Ascending aorta (tissue), 2 donors: ENCODE measurements at regions not wholly inside any gene's neighbourhood (a gene's known extent, or its start where the extent isn't known, plus 50 kb on each side); places are given as distances from the start of the nearest gene placed in this dataset.

ENCODE experiments used
- DNase-seq, 2 donors: peaks; one replicate each; pipeline ENCODE4 v3.0.0-alpha.2; 2019; ENCODE audit warnings: low spot score in 2 of 2
- H3K27ac ChIP-seq, 2 donors: fragments of 200-600 bp; sonication (generic); one replicate each; pipeline ENCODE4 v1.5.1; 2016 to 2017; ENCODE audit warnings: mild to moderate bottlenecking in 1 of 2
- H3K27me3 ChIP-seq: fragments of 200-600 bp; sonication (generic); one replicate; pipeline ENCODE4 v1.5.1; 2017
- H3K36me3 ChIP-seq, 2 donors: fragments of 200-600 bp; sonication (generic); one replicate each; pipeline ENCODE4 v1.5.1; 2016
- H3K4me1 ChIP-seq, 2 donors: fragments of 200-600 bp; sonication (generic); one replicate each; pipeline ENCODE4 v1.5.1; 2016 to 2017; ENCODE audit warnings: mild to moderate bottlenecking in 1 of 2
- H3K4me3 ChIP-seq, 2 donors: fragments of 200-600 bp; sonication (generic); one replicate each; pipeline ENCODE4 v1.5.1; 2016 to 2017; ENCODE audit warnings: mild to moderate bottlenecking in 1 of 2
- H3K9me3 ChIP-seq, 2 donors: fragments of 200-600 bp; sonication (generic); one replicate each; pipeline ENCODE4 v1.5.1; 2016
- intact Hi-C: fragments of 100-400 bp; cut with DNase I; formaldehyde crosslinking; loops from one replicate; pipeline ENCODE4 v1.15.1; 2023
- TF ChIP-seq, protein P1 (sequence below), 3 experiments: fragments of 200-600 bp in 2 of 3; fragments of 450-650 bp in 1 of 3; sonication (generic) in 2 of 3; IDR thresholded peaks; one replicate each; pipeline ENCODE4 v1.5.1; 2016 to 2019; ENCODE audit warnings: antibody characterized with exemption in 3 of 3, mild to moderate bottlenecking in 1 of 3, moderate library complexity in 1 of 3

DNA sequence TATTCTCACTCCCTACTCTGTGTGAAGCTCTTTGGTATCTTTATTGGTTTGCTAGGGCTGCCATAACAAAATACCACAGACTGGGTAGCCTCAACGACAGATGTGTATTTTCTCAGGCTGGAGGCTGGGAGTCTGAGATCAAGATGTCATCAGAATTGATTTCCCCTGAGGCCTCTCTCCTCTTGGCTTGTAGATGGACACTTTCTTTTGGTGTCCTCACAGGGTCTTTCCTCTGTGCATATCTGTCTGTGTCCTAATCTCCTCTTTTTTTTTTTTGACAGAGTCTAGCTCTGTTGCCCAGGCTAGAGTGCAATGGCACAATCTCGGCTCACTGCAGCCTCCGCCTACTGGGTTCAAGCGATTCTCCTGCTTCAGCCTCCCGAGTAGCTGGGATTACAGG is 71.4 kb upstream of the KCNJ6 start:
- no peak for DNase-seq
- Histone ChIP-seq H3K4me3 (no peak overlapping the region), H3K4me1 (no peaks in the 10 kb centered on the region), H3K9me3 (no peaks in the 10 kb centered on the region), H3K27ac (no peak overlapping the region), H3K36me3 (no peaks in the 10 kb centered on the region), H3K27me3 (no peaks in the 10 kb centered on the region)
- intact Hi-C loops = no loop called here
- TF ChIP-seq, protein P1, sequence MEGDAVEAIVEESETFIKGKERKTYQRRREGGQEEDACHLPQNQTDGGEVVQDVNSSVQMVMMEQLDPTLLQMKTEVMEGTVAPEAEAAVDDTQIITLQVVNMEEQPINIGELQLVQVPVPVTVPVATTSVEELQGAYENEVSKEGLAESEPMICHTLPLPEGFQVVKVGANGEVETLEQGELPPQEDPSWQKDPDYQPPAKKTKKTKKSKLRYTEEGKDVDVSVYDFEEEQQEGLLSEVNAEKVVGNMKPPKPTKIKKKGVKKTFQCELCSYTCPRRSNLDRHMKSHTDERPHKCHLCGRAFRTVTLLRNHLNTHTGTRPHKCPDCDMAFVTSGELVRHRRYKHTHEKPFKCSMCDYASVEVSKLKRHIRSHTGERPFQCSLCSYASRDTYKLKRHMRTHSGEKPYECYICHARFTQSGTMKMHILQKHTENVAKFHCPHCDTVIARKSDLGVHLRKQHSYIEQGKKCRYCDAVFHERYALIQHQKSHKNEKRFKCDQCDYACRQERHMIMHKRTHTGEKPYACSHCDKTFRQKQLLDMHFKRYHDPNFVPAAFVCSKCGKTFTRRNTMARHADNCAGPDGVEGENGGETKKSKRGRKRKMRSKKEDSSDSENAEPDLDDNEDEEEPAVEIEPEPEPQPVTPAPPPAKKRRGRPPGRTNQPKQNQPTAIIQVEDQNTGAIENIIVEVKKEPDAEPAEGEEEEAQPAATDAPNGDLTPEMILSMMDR (IDR thresholded peaks at IDR 0.05) = no peak

DNA sequence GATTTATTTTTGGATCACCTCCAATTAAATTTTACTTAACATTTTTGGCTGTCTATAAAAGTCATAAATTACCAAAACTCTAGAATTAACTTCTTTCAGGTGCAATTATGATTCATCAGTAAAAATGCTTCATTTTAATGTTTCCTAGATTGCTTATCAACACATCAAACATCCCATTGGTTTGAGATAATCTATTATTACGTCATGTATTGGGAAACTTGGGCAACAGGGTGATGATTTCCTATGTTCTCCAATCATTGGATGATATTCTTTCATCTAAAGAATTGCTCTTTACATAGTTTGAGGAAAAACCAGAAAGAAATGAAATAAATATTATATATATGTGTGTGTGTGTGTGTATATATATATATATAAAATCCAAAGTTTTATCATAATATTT is 76.8 kb upstream of the KCNJ6 start:
- no peaks in the 10 kb centered on the region for H3K9me3 ChIP-seq
- no peak for DNase-seq
- no peak overlapping the region for H3K4me3 ChIP-seq
- no peaks in the 10 kb centered on the region for H3K27me3 ChIP-seq
- H3K27ac ChIP-seq = no peak overlapping the region
- no peaks in the 10 kb centered on the region for H3K4me1 ChIP-seq
- TF ChIP-seq, protein P1 (IDR thresholded peaks at IDR 0.05) = no peak
- H3K36me3 ChIP-seq = no peaks in the 10 kb centered on the region
- intact Hi-C loops = no loop called here

DNA sequence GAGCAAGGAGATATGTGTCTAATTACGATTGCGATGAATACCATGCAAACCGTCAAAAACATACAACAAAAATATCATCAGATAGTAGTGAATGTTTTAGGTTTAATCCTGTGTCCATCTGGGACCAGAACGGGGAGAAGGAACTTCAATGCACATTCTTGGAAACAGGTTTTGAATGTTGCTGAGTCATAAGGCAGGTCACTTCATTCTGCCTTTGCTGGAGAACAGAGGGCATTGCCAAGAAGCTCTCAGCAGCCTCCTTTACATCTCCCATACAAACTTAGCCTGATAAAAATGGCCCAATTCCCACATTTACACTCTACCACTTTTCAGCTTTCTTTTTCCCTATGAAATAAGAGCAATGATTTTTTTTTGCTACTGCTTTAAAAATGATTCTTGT is 78.0 kb upstream of the KCNJ6 start:
- no peaks in the 10 kb centered on the region for H3K36me3 ChIP-seq
- no peaks in the 10 kb centered on the region for H3K27me3 ChIP-seq
- no peaks in the 10 kb centered on the region for H3K4me1 ChIP-seq
- TF ChIP-seq, protein P1 (IDR thresholded peaks at IDR 0.05) = no peak
- no peak for DNase-seq
- intact Hi-C loops = no loop called here
- no peak overlapping the region for H3K27ac ChIP-seq
- H3K4me3 ChIP-seq = no peak overlapping the region
- H3K9me3 ChIP-seq = no peaks in the 10 kb centered on the region

DNA sequence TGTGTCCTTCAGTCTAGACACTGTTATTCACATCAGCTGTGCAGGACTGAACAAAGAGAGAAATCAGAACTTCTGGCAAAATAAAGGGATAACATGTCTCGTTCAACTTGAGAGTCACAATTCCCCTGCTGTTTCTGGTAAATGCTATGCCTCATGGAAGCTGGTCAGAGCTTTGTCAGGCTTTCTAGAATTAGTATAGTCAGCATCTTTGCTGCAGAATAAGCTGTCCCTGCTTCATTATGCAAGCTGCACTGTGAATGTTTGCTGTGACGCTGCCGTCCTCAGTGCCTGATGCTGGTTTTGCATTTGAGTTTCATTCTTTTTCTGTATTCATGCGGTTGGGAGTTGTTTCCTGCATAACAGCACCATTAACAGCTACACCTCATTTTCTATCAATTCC is 96.4 kb upstream of the KCNJ6 start:
- Histone ChIP-seq H3K9me3 (peaks cover 0 to 6% of the 10 kb centered on the region in 2 donors), H3K27ac (no peak overlapping the region), H3K36me3 (no peaks in the 10 kb centered on the region), H3K27me3 (no peaks in the 10 kb centered on the region), H3K4me1 (no peaks in the 10 kb centered on the region), H3K4me3 (no peak overlapping the region)
- TF ChIP-seq, protein P1 (IDR thresholded peaks at IDR 0.05) = no peak
- intact Hi-C loops = no loop called here
- DNase-seq = no peak

DNA sequence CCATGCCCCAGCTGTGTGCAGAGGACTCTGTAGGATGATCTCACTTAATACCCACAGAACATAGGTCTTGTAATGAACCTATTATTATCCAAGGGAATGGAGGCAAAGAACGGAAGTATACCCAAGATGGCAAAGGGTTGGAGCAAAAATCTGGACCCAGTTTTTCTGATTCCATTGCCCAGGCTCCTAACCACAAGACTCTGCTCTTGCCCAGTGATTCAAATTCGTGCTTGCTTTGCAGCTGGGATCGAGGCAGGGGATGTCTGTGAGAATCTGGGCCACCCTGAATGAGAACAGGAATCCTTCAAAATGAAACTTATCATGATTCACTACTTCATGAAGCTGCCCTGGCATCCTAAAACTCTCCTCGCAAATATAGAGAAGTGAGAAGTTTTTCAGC is 97.5 kb upstream of the KCNJ6 start:
- no peak overlapping the region for H3K4me3 ChIP-seq
- DNase-seq = no peak
- no peak overlapping the region for H3K27ac ChIP-seq
- intact Hi-C loops = no loop called here
- peaks cover 0 to 7% of the 10 kb centered on the region in 2 donors for H3K9me3 ChIP-seq
- no peaks in the 10 kb centered on the region for H3K27me3 ChIP-seq
- H3K36me3 ChIP-seq = no peaks in the 10 kb centered on the region
- H3K4me1 ChIP-seq = no peaks in the 10 kb centered on the region
- TF ChIP-seq, protein P1 (IDR thresholded peaks at IDR 0.05) = no peak

DNA sequence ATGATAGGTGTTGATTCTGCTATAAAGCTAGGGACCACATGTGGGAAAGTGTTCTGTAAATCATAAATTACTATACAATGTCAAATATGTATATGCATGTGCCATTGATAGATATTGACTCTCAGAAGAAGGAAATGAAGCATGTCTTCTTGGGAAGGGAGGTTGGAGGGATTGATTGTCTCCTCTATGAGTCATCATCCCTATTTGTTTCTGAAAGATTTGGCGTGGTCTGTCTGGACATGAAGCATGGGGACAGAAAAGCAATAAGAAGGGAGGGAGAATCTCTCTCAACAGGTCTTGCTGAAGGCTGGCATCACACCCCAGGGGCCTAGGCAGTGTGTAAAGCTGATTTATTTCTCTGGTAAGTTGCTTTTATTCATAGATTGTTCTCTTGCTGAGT is 98.0 kb upstream of the KCNJ6 start:
- no peak overlapping the region for H3K27ac ChIP-seq
- TF ChIP-seq, protein P1 (IDR thresholded peaks at IDR 0.05) = no peak
- intact Hi-C loops = no loop called here
- H3K27me3 ChIP-seq = no peaks in the 10 kb centered on the region
- no peaks in the 10 kb centered on the region for H3K4me1 ChIP-seq
- DNase-seq = no peak
- H3K36me3 ChIP-seq = no peaks in the 10 kb centered on the region
- no peak overlapping the region for H3K4me3 ChIP-seq
- H3K9me3 ChIP-seq = peaks cover 0 to 7% of the 10 kb centered on the region in 2 donors
